WTC11 (cell line): ENCODE measurements at regions not wholly inside any gene's neighbourhood (a gene's known extent, or its start where the extent isn't known, plus 50 kb on each side); places are given as distances from the start of the nearest gene placed in this dataset.

Experiments
- ATAC-seq: fragments of 200-7000 bp; cut with Tn5 transposase; 2 replicates; pipeline ENCODE4 v1.10.0; 2021; ENCODE audit warnings: mild to moderate bottlenecking, moderate library complexity
- CTCF ChIA-PET: fragments of 300-600 bp; sonication (Branson Sonifier 250); formaldehyde crosslinking; loops from one replicate; lab custom pipeline; 2021; ENCODE audit warnings: antibody characterized with exemption; lab: Charles Lee
- POLR2A ChIA-PET: fragments of 350-600 bp; sonication (Branson Sonifier 250); formaldehyde crosslinking; loops from one replicate; lab custom pipeline; 2021; ENCODE audit warnings: antibody characterized with exemption; lab: Charles Lee
- DNase-seq: peaks from one replicate; pipeline ENCODE4 v3.0.0; 2021; ENCODE audit warnings: low spot score
- H3K27ac Mint-ChIP-seq: 2 replicates; pipeline ENCODE4 v1.8.0; 2021; ENCODE audit warnings: mixed read lengths
- H3K27me3 Mint-ChIP-seq: 2 replicates; pipeline ENCODE4 v1.8.0; 2021; ENCODE audit warnings: low read depth, mild to moderate bottlenecking, moderate library complexity, mixed read lengths
- H3K36me3 Mint-ChIP-seq: 2 replicates; pipeline ENCODE4 v1.8.0; 2021; ENCODE audit warnings: mixed read lengths
- H3K4me1 Mint-ChIP-seq: 2 replicates; pipeline ENCODE4 v1.8.0; 2022; ENCODE audit warnings: mixed read lengths
- H3K4me3 Mint-ChIP-seq: 2 replicates; pipeline ENCODE4 v1.8.0; 2021; ENCODE audit warnings: mild to moderate bottlenecking, moderate library complexity, mixed read lengths
- H3K9me3 Mint-ChIP-seq: 2 replicates; pipeline ENCODE4 v1.8.0; 2021; ENCODE audit warnings: mixed read lengths
- CREB1 ChIP-seq: sonication (generic); formaldehyde crosslinking; IDR thresholded peaks from 2 replicates; pipeline ENCODE4 v1.8.0; 2023; ENCODE audit warnings: mild to moderate bottlenecking, missing genetic modification reagents
- FOXK1 ChIP-seq: sonication (generic); formaldehyde crosslinking; IDR thresholded peaks from 2 replicates; pipeline ENCODE4 v1.8.0; 2022; ENCODE audit warnings: mild to moderate bottlenecking, moderate library complexity, missing genetic modification reagents
- GTF2I ChIP-seq: fragments of 250-450 bp; sonication (Bioruptor Pico); conservative IDR thresholded peaks from 2 replicates; pipeline ENCODE4 v1.4.0; 2021; ENCODE audit warnings: mild to moderate bottlenecking
- NR1H2 ChIP-seq: sonication (generic); formaldehyde crosslinking; IDR thresholded peaks from 2 replicates; pipeline ENCODE4 v1.9.0; 2021; ENCODE audit warnings: mild to moderate bottlenecking, moderate library complexity, missing genetic modification reagents
- STAT6 ChIP-seq: sonication (generic); formaldehyde crosslinking; conservative IDR thresholded peaks from 2 replicates; pipeline ENCODE4 v1.8.1; 2023; ENCODE audit warnings: mild to moderate bottlenecking, low read depth, missing genetic modification reagents, moderate library complexity
- TF ChIP-seq, protein P1 (sequence below): sonication (generic); formaldehyde crosslinking; IDR thresholded peaks from 2 replicates; pipeline ENCODE4 v1.8.1; 2023; ENCODE audit warnings: mild to moderate bottlenecking, missing genetic modification reagents, borderline replicate concordance
- TF ChIP-seq, protein P2 (sequence below): sonication (generic); formaldehyde crosslinking; IDR thresholded peaks from 2 replicates; pipeline ENCODE4 v1.8.0; 2023; ENCODE audit warnings: missing genetic modification reagents, mild to moderate bottlenecking, borderline replicate concordance
- TF ChIP-seq, protein P3 (sequence below): sonication (generic); formaldehyde crosslinking; IDR thresholded peaks from 2 replicates; pipeline ENCODE4 v1.8.0; 2022; ENCODE audit warnings: missing genetic modification reagents
- TF ChIP-seq, protein P4 (sequence below): sonication (generic); formaldehyde crosslinking; IDR thresholded peaks from 2 replicates; pipeline ENCODE4 v1.8.0; 2023; ENCODE audit warnings: missing genetic modification reagents
- TF ChIP-seq, protein P5 (sequence below): sonication (generic); formaldehyde crosslinking; IDR thresholded peaks from 2 replicates; pipeline ENCODE4 v1.8.1; 2022; ENCODE audit warnings: mild to moderate bottlenecking, moderate library complexity, missing genetic modification reagents

DNA sequence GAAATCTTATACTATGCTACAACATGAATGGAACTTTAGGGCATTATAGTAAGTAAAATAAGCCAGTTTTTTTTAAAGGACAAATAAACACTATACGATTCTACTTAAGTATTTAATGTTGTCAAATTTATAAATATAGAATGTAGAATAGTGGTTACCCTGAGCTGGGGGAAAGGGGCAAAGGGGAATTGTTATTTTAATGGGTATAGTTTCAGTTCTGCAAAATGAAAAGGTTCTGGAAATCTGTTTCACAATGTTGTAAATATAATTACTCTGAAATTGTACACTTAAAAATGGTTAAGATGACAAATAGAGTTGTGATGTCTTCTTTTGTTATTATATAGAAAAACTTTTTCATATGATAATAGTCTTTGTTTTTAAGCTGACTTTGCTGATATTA is 366.3 kb downstream of the MRPL39 start (continued):
- TF ChIP-seq, protein P1, sequence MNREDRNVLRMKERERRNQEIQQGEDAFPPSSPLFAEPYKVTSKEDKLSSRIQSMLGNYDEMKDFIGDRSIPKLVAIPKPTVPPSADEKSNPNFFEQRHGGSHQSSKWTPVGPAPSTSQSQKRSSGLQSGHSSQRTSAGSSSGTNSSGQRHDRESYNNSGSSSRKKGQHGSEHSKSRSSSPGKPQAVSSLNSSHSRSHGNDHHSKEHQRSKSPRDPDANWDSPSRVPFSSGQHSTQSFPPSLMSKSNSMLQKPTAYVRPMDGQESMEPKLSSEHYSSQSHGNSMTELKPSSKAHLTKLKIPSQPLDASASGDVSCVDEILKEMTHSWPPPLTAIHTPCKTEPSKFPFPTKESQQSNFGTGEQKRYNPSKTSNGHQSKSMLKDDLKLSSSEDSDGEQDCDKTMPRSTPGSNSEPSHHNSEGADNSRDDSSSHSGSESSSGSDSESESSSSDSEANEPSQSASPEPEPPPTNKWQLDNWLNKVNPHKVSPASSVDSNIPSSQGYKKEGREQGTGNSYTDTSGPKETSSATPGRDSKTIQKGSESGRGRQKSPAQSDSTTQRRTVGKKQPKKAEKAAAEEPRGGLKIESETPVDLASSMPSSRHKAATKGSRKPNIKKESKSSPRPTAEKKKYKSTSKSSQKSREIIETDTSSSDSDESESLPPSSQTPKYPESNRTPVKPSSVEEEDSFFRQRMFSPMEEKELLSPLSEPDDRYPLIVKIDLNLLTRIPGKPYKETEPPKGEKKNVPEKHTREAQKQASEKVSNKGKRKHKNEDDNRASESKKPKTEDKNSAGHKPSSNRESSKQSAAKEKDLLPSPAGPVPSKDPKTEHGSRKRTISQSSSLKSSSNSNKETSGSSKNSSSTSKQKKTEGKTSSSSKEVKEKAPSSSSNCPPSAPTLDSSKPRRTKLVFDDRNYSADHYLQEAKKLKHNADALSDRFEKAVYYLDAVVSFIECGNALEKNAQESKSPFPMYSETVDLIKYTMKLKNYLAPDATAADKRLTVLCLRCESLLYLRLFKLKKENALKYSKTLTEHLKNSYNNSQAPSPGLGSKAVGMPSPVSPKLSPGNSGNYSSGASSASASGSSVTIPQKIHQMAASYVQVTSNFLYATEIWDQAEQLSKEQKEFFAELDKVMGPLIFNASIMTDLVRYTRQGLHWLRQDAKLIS: no peak
- TF ChIP-seq NR1H2 (no peak), FOXK1 (no peak), STAT6 (CRISPR knock-in tag) (no peak)
- TF ChIP-seq, protein P2, sequence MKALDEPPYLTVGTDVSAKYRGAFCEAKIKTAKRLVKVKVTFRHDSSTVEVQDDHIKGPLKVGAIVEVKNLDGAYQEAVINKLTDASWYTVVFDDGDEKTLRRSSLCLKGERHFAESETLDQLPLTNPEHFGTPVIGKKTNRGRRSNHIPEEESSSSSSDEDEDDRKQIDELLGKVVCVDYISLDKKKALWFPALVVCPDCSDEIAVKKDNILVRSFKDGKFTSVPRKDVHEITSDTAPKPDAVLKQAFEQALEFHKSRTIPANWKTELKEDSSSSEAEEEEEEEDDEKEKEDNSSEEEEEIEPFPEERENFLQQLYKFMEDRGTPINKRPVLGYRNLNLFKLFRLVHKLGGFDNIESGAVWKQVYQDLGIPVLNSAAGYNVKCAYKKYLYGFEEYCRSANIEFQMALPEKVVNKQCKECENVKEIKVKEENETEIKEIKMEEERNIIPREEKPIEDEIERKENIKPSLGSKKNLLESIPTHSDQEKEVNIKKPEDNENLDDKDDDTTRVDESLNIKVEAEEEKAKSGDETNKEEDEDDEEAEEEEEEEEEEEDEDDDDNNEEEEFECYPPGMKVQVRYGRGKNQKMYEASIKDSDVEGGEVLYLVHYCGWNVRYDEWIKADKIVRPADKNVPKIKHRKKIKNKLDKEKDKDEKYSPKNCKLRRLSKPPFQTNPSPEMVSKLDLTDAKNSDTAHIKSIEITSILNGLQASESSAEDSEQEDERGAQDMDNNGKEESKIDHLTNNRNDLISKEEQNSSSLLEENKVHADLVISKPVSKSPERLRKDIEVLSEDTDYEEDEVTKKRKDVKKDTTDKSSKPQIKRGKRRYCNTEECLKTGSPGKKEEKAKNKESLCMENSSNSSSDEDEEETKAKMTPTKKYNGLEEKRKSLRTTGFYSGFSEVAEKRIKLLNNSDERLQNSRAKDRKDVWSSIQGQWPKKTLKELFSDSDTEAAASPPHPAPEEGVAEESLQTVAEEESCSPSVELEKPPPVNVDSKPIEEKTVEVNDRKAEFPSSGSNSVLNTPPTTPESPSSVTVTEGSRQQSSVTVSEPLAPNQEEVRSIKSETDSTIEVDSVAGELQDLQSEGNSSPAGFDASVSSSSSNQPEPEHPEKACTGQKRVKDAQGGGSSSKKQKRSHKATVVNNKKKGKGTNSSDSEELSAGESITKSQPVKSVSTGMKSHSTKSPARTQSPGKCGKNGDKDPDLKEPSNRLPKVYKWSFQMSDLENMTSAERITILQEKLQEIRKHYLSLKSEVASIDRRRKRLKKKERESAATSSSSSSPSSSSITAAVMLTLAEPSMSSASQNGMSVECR (CRISPR knock-in tag): no peak
- TF ChIP-seq, protein P3, sequence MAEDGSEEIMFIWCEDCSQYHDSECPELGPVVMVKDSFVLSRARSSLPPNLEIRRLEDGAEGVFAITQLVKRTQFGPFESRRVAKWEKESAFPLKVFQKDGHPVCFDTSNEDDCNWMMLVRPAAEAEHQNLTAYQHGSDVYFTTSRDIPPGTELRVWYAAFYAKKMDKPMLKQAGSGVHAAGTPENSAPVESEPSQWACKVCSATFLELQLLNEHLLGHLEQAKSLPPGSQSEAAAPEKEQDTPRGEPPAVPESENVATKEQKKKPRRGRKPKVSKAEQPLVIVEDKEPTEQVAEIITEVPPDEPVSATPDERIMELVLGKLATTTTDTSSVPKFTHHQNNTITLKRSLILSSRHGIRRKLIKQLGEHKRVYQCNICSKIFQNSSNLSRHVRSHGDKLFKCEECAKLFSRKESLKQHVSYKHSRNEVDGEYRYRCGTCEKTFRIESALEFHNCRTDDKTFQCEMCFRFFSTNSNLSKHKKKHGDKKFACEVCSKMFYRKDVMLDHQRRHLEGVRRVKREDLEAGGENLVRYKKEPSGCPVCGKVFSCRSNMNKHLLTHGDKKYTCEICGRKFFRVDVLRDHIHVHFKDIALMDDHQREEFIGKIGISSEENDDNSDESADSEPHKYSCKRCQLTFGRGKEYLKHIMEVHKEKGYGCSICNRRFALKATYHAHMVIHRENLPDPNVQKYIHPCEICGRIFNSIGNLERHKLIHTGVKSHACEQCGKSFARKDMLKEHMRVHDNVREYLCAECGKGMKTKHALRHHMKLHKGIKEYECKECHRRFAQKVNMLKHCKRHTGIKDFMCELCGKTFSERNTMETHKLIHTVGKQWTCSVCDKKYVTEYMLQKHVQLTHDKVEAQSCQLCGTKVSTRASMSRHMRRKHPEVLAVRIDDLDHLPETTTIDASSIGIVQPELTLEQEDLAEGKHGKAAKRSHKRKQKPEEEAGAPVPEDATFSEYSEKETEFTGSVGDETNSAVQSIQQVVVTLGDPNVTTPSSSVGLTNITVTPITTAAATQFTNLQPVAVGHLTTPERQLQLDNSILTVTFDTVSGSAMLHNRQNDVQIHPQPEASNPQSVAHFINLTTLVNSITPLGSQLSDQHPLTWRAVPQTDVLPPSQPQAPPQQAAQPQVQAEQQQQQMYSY: no peak
- TF ChIP-seq, protein P4, sequence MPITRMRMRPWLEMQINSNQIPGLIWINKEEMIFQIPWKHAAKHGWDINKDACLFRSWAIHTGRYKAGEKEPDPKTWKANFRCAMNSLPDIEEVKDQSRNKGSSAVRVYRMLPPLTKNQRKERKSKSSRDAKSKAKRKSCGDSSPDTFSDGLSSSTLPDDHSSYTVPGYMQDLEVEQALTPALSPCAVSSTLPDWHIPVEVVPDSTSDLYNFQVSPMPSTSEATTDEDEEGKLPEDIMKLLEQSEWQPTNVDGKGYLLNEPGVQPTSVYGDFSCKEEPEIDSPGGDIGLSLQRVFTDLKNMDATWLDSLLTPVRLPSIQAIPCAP (CRISPR knock-in tag): no peak

DNA sequence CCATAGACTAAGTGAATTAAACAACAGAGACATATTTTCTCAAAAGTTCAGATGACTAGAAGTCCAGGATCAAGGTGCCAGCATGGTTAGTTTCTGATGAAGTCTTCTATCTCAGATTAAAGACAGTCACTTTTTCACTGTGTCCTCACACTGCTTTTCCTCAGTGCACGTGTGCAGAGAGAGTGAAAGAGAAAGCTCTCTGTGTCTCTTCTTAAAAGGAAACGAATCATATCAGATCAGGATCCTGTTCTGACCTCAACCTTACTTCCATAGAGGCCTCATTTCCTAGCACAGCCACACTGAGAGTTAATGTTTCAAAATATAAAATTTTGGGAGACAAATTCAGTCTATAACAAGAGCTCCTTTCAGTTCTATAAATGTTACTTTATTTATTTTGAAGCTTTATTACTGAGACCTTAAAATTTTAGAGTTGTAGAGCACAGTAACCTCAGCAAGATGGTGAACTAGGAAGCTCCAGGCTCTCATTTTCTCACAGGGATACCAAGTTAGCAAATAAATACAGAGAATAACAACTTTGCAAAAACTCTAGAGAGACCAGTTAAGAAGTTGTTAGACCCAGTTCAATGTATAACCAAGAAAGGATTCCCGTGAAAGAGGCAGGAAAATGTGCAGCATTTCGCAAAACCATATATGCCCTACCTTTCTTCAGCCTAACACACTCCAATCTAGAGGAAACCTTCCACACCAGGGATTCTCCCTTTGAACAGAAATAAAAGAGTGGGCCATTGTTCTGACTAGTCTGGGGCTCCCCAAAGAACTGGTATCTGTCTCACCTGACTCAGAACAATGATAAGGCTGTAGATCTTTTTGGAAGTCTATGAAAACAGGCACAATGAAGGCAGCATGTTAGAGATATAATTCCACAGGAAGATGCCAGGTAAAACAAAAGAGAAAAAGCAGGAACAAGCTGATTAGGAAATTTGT is 372.2 kb downstream of the MRPL39 start:
- peaks cover 44% of the 10 kb centered on the region for H3K9me3 Mint-ChIP-seq
- ChIA-PET CTCF (no interaction called here), POLR2A (interaction anchor here (0.5 kb wide), 1 partner anchor 13 kb away, joined by 3 read pairs; no protein-coding TSS in a partner anchor)
- peaks cover 3% of the 10 kb centered on the region; the same call in 1 of the 2 replicates for H3K27me3 Mint-ChIP-seq
- ATAC-seq (no peak), DNase-seq (no peak)
- no peak overlapping the region for H3K27ac Mint-ChIP-seq
- H3K36me3 Mint-ChIP-seq: peaks cover 16% of the 10 kb centered on the region
- no peaks in the 10 kb centered on the region for H3K4me1 Mint-ChIP-seq
- H3K4me3 Mint-ChIP-seq: no peak overlapping the region
- TF ChIP-seq NR1H2 (no peak), CREB1 (no peak), GTF2I (CRISPR knock-in tag) (no peak)
- TF ChIP-seq, protein P1: no peak
- TF ChIP-seq, protein P5, sequence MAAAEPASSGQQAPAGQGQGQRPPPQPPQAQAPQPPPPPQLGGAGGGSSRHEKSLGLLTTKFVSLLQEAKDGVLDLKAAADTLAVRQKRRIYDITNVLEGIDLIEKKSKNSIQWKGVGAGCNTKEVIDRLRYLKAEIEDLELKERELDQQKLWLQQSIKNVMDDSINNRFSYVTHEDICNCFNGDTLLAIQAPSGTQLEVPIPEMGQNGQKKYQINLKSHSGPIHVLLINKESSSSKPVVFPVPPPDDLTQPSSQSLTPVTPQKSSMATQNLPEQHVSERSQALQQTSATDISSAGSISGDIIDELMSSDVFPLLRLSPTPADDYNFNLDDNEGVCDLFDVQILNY (CRISPR knock-in tag): no peak
